GM12864 (cell line): ENCODE measurements at regions not wholly inside any gene's neighbourhood (a gene's known extent, or its start where the extent isn't known, plus 50 kb on each side); places are given as distances from the start of the nearest gene placed in this dataset.
"Not testable (repeated sequence)": the region's sequence is repeated elsewhere in the genome, so short reads cannot be mapped to it uniquely, and the experiment has no call there.

Experiments
- DNase-seq: peaks from one replicate; pipeline ENCODE4 v3.0.0-alpha.2; 2011; ENCODE audit warnings: low read depth
- H3K4me3 ChIP-seq: 2 replicates; pipeline ENCODE4 v1.5.1; 2011; ENCODE audit warnings: mild to moderate bottlenecking, low read depth, low read length, control low read depth
- CTCF ChIP-seq: IDR thresholded peaks from 2 replicates; pipeline ENCODE4 v1.5.1; 2011; ENCODE audit warnings: low read depth, mild to moderate bottlenecking, moderate library complexity, low read length, control low read depth, inconsistent platforms; ENCODE audit errors: missing control alignments

GRCh38 chr14:49962621-49963020 is 69.7 kb downstream of the ARF6 start:
- TF ChIP-seq CTCF, result no peak
- peak; percentile 82 for DNase-seq
- no peak overlapping the region; the same call in 1 of the 2 replicates for H3K4me3 ChIP-seq

GRCh38 chr14:49965068-49965651 is 72.3 kb downstream of the ARF6 start:
- not testable (repeated sequence) for H3K4me3 ChIP-seq, DNase-seq

- DNase-seq, result no peak
Measured at GRCh38 chr14:49966304-49966809, 73.5 kb downstream of the ARF6 start.

GRCh38 chr14:49966971-49967630 is 74.2 kb downstream of the ARF6 start:
- no peak overlapping the region for H3K4me3 ChIP-seq
- TF ChIP-seq CTCF, result no peak
- DNase-seq, result no peak

More at GRCh38 chr14:49966304-49966809, 73.5 kb downstream of the ARF6 start:
- no peak for TF ChIP-seq CTCF
- H3K4me3 ChIP-seq, result no peak overlapping the region

- no peak for DNase-seq
- no peak overlapping the region for H3K4me3 ChIP-seq
- no peak for TF ChIP-seq CTCF
Measured at GRCh38 chr14:49969961-49970360, 77.1 kb downstream of the ARF6 start.

- no peak for TF ChIP-seq CTCF
- DNase-seq, result no peak
- no peak overlapping the region; the same call in 1 of the 2 replicates for H3K4me3 ChIP-seq
Measured at GRCh38 chr14:49970474-49971147, 77.7 kb downstream of the ARF6 start.

- no peak for TF ChIP-seq CTCF
- peak; percentile 97 for DNase-seq
- H3K4me3 ChIP-seq, result peak overlapping the region; percentile 38
Measured at GRCh38 chr14:49971156-49972130, 78.6 kb downstream of the ARF6 start.
